ENCODE measurements at regions not wholly inside any gene's neighbourhood (a gene's known extent, or its start where the extent isn't known, plus 50 kb on each side); places are given as distances from the start of the nearest gene placed in this dataset.

GRCh38 chr12:111152561-111152960 lies 216.3 kb downstream of the PHETA1 start:
- H3K36me3 ChIP-seq (ENCODE audit: control insufficient read depth in 1 of 2, insufficient read depth in 2 of 2, low read length in 2 of 2): no peaks in the 10 kb centered on the region
- ATAC-seq (no peak), DNase-seq (ENCODE audit: low read depth, low spot score) (no peak)
- no peaks in the 10 kb centered on the region for H4K20me1 ChIP-seq (ENCODE audit: insufficient read depth)
- ChIA-PET CTCF (no interaction called here), POLR2A (no interaction called here), RAD21 (ENCODE audit: low non-redundant PET in 1 of 2, low total read pairs in 2 of 2, uncharacterized antibody in 2 of 2, unreplicated experiment in 2 of 2) (no interaction called here)
- H3K4me3 ChIP-seq (replicated peaks in 1 of 2; ENCODE audit: low read depth in 1 of 2, low read length in 2 of 2): no peak overlapping the region
- no peaks in the 10 kb centered on the region for H3K9me2 ChIP-seq (ENCODE audit: insufficient read depth)
- no peaks in the 10 kb centered on the region for H3K79me2 ChIP-seq (ENCODE audit: insufficient read depth, low read length)
- H3K4me1 ChIP-seq (ENCODE audit: control insufficient read depth in 1 of 2, insufficient read depth in 2 of 2, low read length in 2 of 2): no peaks in the 10 kb centered on the region
- BruUV-seq (replicated peaks): no TSS peak
- H3K9ac ChIP-seq (ENCODE audit: low read length): no peak overlapping the region
- H3K27ac ChIP-seq (ENCODE audit: low read depth, low read length): no peak overlapping the region
- TF ChIP-seq POLR2A (IDR thresholded peaks at IDR 0.05; ENCODE audit: borderline replicate concordance, extremely low read depth, insufficient read depth, insufficient read length) (no peak), ZNF274 (IDR thresholded peaks at IDR 0.05; ENCODE audit: low read depth, low read length) (no peak), JUND (IDR thresholded peaks at IDR 0.05) (no peak), YY1 (IDR thresholded peaks at IDR 0.05; ENCODE audit: extremely low read depth, insufficient replicate concordance, low read depth, low read length) (no peak), CTCF (IDR thresholded peaks at IDR 0.05 in 2 of 3, conservative IDR thresholded peaks at IDR 0.05 in 1 of 3; ENCODE audit: borderline replicate concordance in 1 of 3, insufficient read depth in 1 of 3, low read depth in 2 of 3, low read length in 2 of 3) (no peak), ATF3 (IDR thresholded peaks at IDR 0.05) (no peak)
- 0 out of 4 replicates have a peak, but pooled peaks cover 0 to 2% of the 10 kb centered on the region in 2 experiments for H3K9me3 ChIP-seq (ENCODE audit: control insufficient read depth in 1 of 2, insufficient read depth in 1 of 2, low read depth in 1 of 2, low read length in 2 of 2)
- H2AFZ ChIP-seq (ENCODE audit: low read depth, low read length, poor library complexity, severe bottlenecking): no peak overlapping the region
- no peak overlapping the region for H3K4me2 ChIP-seq (ENCODE audit: low read length)
- intact Hi-C loops (cut with micrococcal nuclease): no loop called here
- no peaks in the 10 kb centered on the region; the same call in 1 of the 2 replicates for H3K27me3 ChIP-seq (ENCODE audit: insufficient read depth, low read length)
